ENCODE measurements at regions not wholly inside any gene's neighbourhood (a gene's known extent, or its start where the extent isn't known, plus 50 kb on each side); places are given as distances from the start of the nearest gene placed in this dataset.

DNA sequence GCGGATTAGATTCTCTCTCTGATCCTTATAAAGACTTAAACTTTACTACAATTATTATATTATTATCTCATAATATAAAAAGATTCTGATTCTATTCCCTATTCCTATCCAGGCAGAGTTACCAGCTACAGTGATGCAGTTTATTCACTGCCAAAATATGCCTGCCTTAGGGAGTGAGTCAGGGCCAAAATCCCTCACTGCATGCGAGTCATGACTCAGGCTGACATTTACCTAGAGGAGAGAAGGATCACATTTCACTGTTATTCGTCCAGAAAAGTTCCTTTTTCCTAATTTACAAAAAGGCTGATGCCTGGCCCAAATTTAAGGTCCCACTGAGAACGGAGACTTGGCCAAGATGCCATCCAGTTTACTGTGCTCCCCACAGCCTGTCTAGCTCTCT, 168.5 kb upstream of the LDB2 start:
- intact Hi-C loops (cut with DNase I): loop anchor here (5.0 kb wide), 1 partner anchor 100 kb away; no protein-coding TSS in a partner anchor
- TF ChIP-seq POLR2AphosphoS5 (IDR thresholded peaks at IDR 0.05): no peak
- TF ChIP-seq, protein P1, sequence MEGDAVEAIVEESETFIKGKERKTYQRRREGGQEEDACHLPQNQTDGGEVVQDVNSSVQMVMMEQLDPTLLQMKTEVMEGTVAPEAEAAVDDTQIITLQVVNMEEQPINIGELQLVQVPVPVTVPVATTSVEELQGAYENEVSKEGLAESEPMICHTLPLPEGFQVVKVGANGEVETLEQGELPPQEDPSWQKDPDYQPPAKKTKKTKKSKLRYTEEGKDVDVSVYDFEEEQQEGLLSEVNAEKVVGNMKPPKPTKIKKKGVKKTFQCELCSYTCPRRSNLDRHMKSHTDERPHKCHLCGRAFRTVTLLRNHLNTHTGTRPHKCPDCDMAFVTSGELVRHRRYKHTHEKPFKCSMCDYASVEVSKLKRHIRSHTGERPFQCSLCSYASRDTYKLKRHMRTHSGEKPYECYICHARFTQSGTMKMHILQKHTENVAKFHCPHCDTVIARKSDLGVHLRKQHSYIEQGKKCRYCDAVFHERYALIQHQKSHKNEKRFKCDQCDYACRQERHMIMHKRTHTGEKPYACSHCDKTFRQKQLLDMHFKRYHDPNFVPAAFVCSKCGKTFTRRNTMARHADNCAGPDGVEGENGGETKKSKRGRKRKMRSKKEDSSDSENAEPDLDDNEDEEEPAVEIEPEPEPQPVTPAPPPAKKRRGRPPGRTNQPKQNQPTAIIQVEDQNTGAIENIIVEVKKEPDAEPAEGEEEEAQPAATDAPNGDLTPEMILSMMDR (IDR thresholded peaks at IDR 0.05): no peak
- TF ChIP-seq POLR2A (IDR thresholded peaks at IDR 0.05): no peak
- WGBS: 49% methylated on average over 4 of the region's 4 CpGs
- H3K9me3 ChIP-seq: no peaks in the 10 kb centered on the region
- no peak for DNase-seq (ENCODE audit: low spot score)
- no peak overlapping the region for H3K27ac ChIP-seq
- no peaks in the 10 kb centered on the region for H3K4me1 ChIP-seq (replicated peaks)
- no peaks in the 10 kb centered on the region for H3K27me3 ChIP-seq (replicated peaks; ENCODE audit: insufficient read depth)
- no peak overlapping the region for H3K4me3 ChIP-seq
- H3K36me3 ChIP-seq: no peaks in the 10 kb centered on the region

- Histone ChIP-seq H3K9me3 (no peaks in the 10 kb centered on the region), H3K36me3 (no peaks in the 10 kb centered on the region), H3K4me1 (replicated peaks) (no peaks in the 10 kb centered on the region), H3K4me3 (no peak overlapping the region), H3K27ac (no peak overlapping the region), H3K27me3 (replicated peaks; ENCODE audit: insufficient read depth) (no peaks in the 10 kb centered on the region)
- WGBS: 72% methylated on average over 1 of the region's 1 CpG
- TF ChIP-seq, protein P1 (IDR thresholded peaks at IDR 0.05): no peak
- TF ChIP-seq POLR2A (IDR thresholded peaks at IDR 0.05) (no peak), POLR2AphosphoS5 (IDR thresholded peaks at IDR 0.05) (no peak)
- intact Hi-C loops (cut with DNase I): loop anchor here (5.0 kb wide), 1 partner anchor 99 kb away; no protein-coding TSS in a partner anchor
- no peak for DNase-seq (ENCODE audit: low spot score)
These were observed 167.8 kb upstream of the LDB2 start for GRCh38 chr4:17066236-17066635.

DNA sequence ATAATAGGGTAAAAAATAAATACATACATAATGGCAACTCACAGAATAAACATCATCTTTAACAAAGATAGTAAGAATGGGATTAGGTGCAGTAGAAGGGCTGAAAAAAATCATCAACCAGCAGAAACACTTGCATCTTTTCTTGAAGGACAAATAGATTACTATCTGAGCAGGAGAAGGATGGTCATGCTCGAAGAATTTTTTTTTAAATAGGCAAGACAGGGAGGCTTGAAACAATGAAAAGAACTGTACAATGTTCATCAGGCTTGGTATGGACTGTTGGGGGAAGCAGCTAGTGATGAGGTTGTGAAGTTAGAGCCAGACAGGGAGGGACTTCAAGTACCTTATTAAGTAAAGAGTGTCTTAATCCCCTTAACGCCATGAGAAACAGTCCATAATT, 167.4 kb upstream of the LDB2 start:
- TF ChIP-seq POLR2A (IDR thresholded peaks at IDR 0.05): no peak
- no peak for TF ChIP-seq POLR2AphosphoS5 (IDR thresholded peaks at IDR 0.05)
- TF ChIP-seq, protein P1 (IDR thresholded peaks at IDR 0.05): no peak
- intact Hi-C loops (cut with DNase I): loop anchor here (5.0 kb wide), 1 partner anchor 99 kb away; no protein-coding TSS in a partner anchor
- Histone ChIP-seq H3K27ac (no peak overlapping the region), H3K36me3 (no peaks in the 10 kb centered on the region), H3K27me3 (replicated peaks; ENCODE audit: insufficient read depth) (no peaks in the 10 kb centered on the region), H3K4me1 (replicated peaks) (no peaks in the 10 kb centered on the region), H3K4me3 (no peak overlapping the region), H3K9me3 (no peaks in the 10 kb centered on the region)
- no peak for DNase-seq (ENCODE audit: low spot score)
- 75% methylated on average over 2 of the region's 2 CpGs for WGBS

DNA sequence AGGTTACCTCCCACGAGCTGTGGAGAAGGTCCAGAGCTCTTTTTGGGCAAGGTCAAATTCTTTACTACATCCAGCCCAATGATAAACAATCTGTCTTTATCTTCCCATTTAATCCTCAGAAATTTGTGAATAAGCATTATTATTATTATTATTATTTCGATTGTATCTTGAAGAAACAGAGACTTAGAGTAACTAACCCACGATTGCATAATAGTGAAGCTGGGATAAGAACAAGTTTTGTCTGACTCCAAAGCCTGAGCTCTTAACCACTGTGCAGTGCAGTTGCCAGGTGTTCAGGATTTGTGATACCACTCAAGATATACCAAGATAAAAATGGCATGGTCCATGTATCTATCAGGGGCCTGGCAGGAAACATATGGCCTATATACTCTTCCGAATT, 166.5 kb upstream of the LDB2 start:
- Histone ChIP-seq H3K27me3 (replicated peaks; ENCODE audit: insufficient read depth) (no peaks in the 10 kb centered on the region), H3K9me3 (no peaks in the 10 kb centered on the region), H3K4me1 (replicated peaks) (no peaks in the 10 kb centered on the region), H3K4me3 (no peak overlapping the region), H3K36me3 (no peaks in the 10 kb centered on the region), H3K27ac (no peak overlapping the region)
- 95% methylated on average over 4 of the region's 4 CpGs for WGBS
- no peak for TF ChIP-seq POLR2AphosphoS5 (IDR thresholded peaks at IDR 0.05)
- TF ChIP-seq POLR2A (IDR thresholded peaks at IDR 0.05): no peak
- intact Hi-C loops (cut with DNase I): loop anchor here (5.0 kb wide), 1 partner anchor 98 kb away; no protein-coding TSS in a partner anchor
- no peak for DNase-seq (ENCODE audit: low spot score)

GRCh38 chr4:17063888-17064287, 165.4 kb upstream of the LDB2 start:
- DNase-seq (ENCODE audit: low spot score): no peak
- Histone ChIP-seq H3K4me1 (replicated peaks) (no peaks in the 10 kb centered on the region), H3K27me3 (replicated peaks; ENCODE audit: insufficient read depth) (no peaks in the 10 kb centered on the region), H3K27ac (no peak overlapping the region), H3K4me3 (no peak overlapping the region), H3K9me3 (no peaks in the 10 kb centered on the region), H3K36me3 (no peaks in the 10 kb centered on the region)
- TF ChIP-seq POLR2AphosphoS5 (IDR thresholded peaks at IDR 0.05) (no peak), POLR2A (IDR thresholded peaks at IDR 0.05) (no peak)
- TF ChIP-seq, protein P1 (IDR thresholded peaks at IDR 0.05): no peak
- intact Hi-C loops (cut with DNase I): no loop called here
- WGBS: 51% methylated on average over 3 of the region's 3 CpGs

Measured in prostate gland (tissue), 2 donors.